Stimulated activated CD8-positive, alpha-beta memory T cell treated with anti-CD3 and anti-CD28 coated beads, Interleukin-2, amount 100 ng/mL, for 48 hours (primary cell): ENCODE measurements at regions not wholly inside any gene's neighbourhood (a gene's known extent, or its start where the extent isn't known, plus 50 kb on each side); places are given as distances from the start of the nearest gene placed in this dataset.

Source experiments
- DNase-seq, 2 donors: peaks; one replicate each; pipeline ENCODE4 v3.0.0-alpha.2; 2020; ENCODE audit warnings: low read depth in 2 of 2

GRCh38 chr11:114758627-114759026 is 80.3 kb downstream of the NXPE2 start:
- DNase-seq: no peak

- DNase-seq: no peak
These were observed 84.1 kb downstream of the NXPE2 start for GRCh38 chr11:114762408-114762807.

GRCh38 chr11:114764563-114764962 is 86.2 kb downstream of the NXPE2 start:
- DNase-seq: no peak

GRCh38 chr11:114771172-114771571 is 92.8 kb downstream of the NXPE2 start:
- no peak for DNase-seq

GRCh38 chr11:114773541-114774338 is 95.4 kb downstream of the NXPE2 start:
- DNase-seq: no peak

GRCh38 chr11:114774599-114775361 is 96.5 kb downstream of the NXPE2 start:
- DNase-seq: peak in 1 of 2 donors; percentile 5

- DNase-seq: no peak
These were observed 97.7 kb downstream of the NXPE2 start for GRCh38 chr11:114775875-114776621.

GRCh38 chr11:114776956-114777355 is 98.6 kb downstream of the NXPE2 start:
- no peak for DNase-seq

GRCh38 chr11:114779189-114779588 is 100.9 kb downstream of the NXPE2 start:
- no peak for DNase-seq

GRCh38 chr11:114782650-114783310 is 104.5 kb downstream of the NXPE2 start:
- no peak for DNase-seq

GRCh38 chr11:114783805-114784204 is 105.5 kb downstream of the NXPE2 start:
- DNase-seq: no peak

GRCh38 chr11:114784216-114784615 is 105.9 kb downstream of the NXPE2 start:
- DNase-seq: no peak

GRCh38 chr11:114784891-114785290 is 106.6 kb downstream of the NXPE2 start:
- no peak for DNase-seq

GRCh38 chr11:114785820-114786219 is 107.5 kb downstream of the NXPE2 start:
- no peak for DNase-seq

- DNase-seq: no peak
These were observed 108.8 kb downstream of the NXPE2 start for GRCh38 chr11:114787126-114787525.

- DNase-seq: no peak
These were observed 112.6 kb downstream of the NXPE2 start for GRCh38 chr11:114790910-114791309.

- DNase-seq: no peak
These were observed 115.8 kb downstream of the NXPE2 start for GRCh38 chr11:114794048-114794684.

GRCh38 chr11:114796954-114797721 is 118.8 kb downstream of the NXPE2 start:
- DNase-seq: no peak

- no peak for DNase-seq
These were observed 121.1 kb downstream of the NXPE2 start for GRCh38 chr11:114799476-114799875.

- DNase-seq: no peak
These were observed 123.4 kb downstream of the NXPE2 start for GRCh38 chr11:114801773-114802172.

GRCh38 chr11:114802878-114803277 is 124.6 kb downstream of the NXPE2 start:
- DNase-seq: no peak
